ENCODE measurements at regions not wholly inside any gene's neighbourhood (a gene's known extent, or its start where the extent isn't known, plus 50 kb on each side); places are given as distances from the start of the nearest gene placed in this dataset.

- Histone ChIP-seq H3K9ac (ENCODE audit: low read depth, low read length) (no peak overlapping the region), H3K36me3 (ENCODE audit: insufficient read depth, low read length) (no peaks in the 10 kb centered on the region), H3K4me1 (ENCODE audit: insufficient read depth, low read length) (no peaks in the 10 kb centered on the region), H3K9me3 (ENCODE audit: control insufficient read depth, insufficient read depth, low read length) (no peaks in the 10 kb centered on the region)
These were observed 137.8 kb upstream of the GAS1 start for GRCh38 chr9:87085073-87085472.

- no peaks in the 10 kb centered on the region for H3K36me3 ChIP-seq (ENCODE audit: insufficient read depth, low read length)
- no peak overlapping the region for H3K9ac ChIP-seq (ENCODE audit: low read depth, low read length)
- no peaks in the 10 kb centered on the region for H3K4me1 ChIP-seq (ENCODE audit: insufficient read depth, low read length)
- no peaks in the 10 kb centered on the region for H3K9me3 ChIP-seq (ENCODE audit: control insufficient read depth, insufficient read depth, low read length)
These were observed 138.2 kb upstream of the GAS1 start for GRCh38 chr9:87085521-87085920.

- Histone ChIP-seq H3K36me3 (ENCODE audit: insufficient read depth, low read length) (no peaks in the 10 kb centered on the region), H3K4me1 (ENCODE audit: insufficient read depth, low read length) (no peaks in the 10 kb centered on the region), H3K9ac (ENCODE audit: low read depth, low read length) (no peak overlapping the region), H3K9me3 (ENCODE audit: control insufficient read depth, insufficient read depth, low read length) (no peaks in the 10 kb centered on the region)
These were observed 139.0 kb upstream of the GAS1 start for GRCh38 chr9:87086221-87086818.

GRCh38 chr9:87087197-87087596 lies 139.9 kb upstream of the GAS1 start:
- Histone ChIP-seq H3K9ac (ENCODE audit: low read depth, low read length) (no peak overlapping the region), H3K36me3 (ENCODE audit: insufficient read depth, low read length) (no peaks in the 10 kb centered on the region), H3K4me1 (ENCODE audit: insufficient read depth, low read length) (no peaks in the 10 kb centered on the region), H3K9me3 (ENCODE audit: control insufficient read depth, insufficient read depth, low read length) (no peaks in the 10 kb centered on the region)

GRCh38 chr9:87088192-87088591 lies 140.9 kb upstream of the GAS1 start:
- no peaks in the 10 kb centered on the region for H3K36me3 ChIP-seq (ENCODE audit: insufficient read depth, low read length)
- no peak overlapping the region for H3K9ac ChIP-seq (ENCODE audit: low read depth, low read length)
- no peaks in the 10 kb centered on the region for H3K9me3 ChIP-seq (ENCODE audit: control insufficient read depth, insufficient read depth, low read length)
- H3K4me1 ChIP-seq (ENCODE audit: insufficient read depth, low read length): no peaks in the 10 kb centered on the region

- H3K9ac ChIP-seq (ENCODE audit: low read depth, low read length): no peak overlapping the region
These were observed 141.5 kb upstream of the GAS1 start for GRCh38 chr9:87088621-87089365.

GRCh38 chr9:87089506-87089905 lies 142.2 kb upstream of the GAS1 start:
- H3K9me3 ChIP-seq (ENCODE audit: control insufficient read depth, insufficient read depth, low read length): no peaks in the 10 kb centered on the region
- no peaks in the 10 kb centered on the region for H3K36me3 ChIP-seq (ENCODE audit: insufficient read depth, low read length)
- H3K4me1 ChIP-seq (ENCODE audit: insufficient read depth, low read length): no peaks in the 10 kb centered on the region
- H3K9ac ChIP-seq (ENCODE audit: low read depth, low read length): no peak overlapping the region

More at GRCh38 chr9:87088621-87089365, 141.5 kb upstream of the GAS1 start:
- no peaks in the 10 kb centered on the region for H3K4me1 ChIP-seq (ENCODE audit: insufficient read depth, low read length)
- H3K36me3 ChIP-seq (ENCODE audit: insufficient read depth, low read length): no peaks in the 10 kb centered on the region
- no peaks in the 10 kb centered on the region for H3K9me3 ChIP-seq (ENCODE audit: control insufficient read depth, insufficient read depth, low read length)

- Histone ChIP-seq H3K4me1 (ENCODE audit: insufficient read depth, low read length) (no peaks in the 10 kb centered on the region), H3K9ac (ENCODE audit: low read depth, low read length) (no peak overlapping the region), H3K9me3 (ENCODE audit: control insufficient read depth, insufficient read depth, low read length) (no peaks in the 10 kb centered on the region), H3K36me3 (ENCODE audit: insufficient read depth, low read length) (no peaks in the 10 kb centered on the region)
These were observed 142.6 kb upstream of the GAS1 start for GRCh38 chr9:87089929-87090328.

GRCh38 chr9:87093777-87094176 lies 146.5 kb upstream of the GAS1 start:
- H3K4me1 ChIP-seq (ENCODE audit: insufficient read depth, low read length): no peaks in the 10 kb centered on the region
- no peak overlapping the region for H3K9ac ChIP-seq (ENCODE audit: low read depth, low read length)
- H3K36me3 ChIP-seq (ENCODE audit: insufficient read depth, low read length): no peaks in the 10 kb centered on the region
- H3K9me3 ChIP-seq (ENCODE audit: control insufficient read depth, insufficient read depth, low read length): no peaks in the 10 kb centered on the region

GRCh38 chr9:87095951-87096350 lies 148.6 kb upstream of the GAS1 start:
- H3K36me3 ChIP-seq (ENCODE audit: insufficient read depth, low read length): no peaks in the 10 kb centered on the region
- no peak overlapping the region for H3K9ac ChIP-seq (ENCODE audit: low read depth, low read length)
- no peaks in the 10 kb centered on the region for H3K4me1 ChIP-seq (ENCODE audit: insufficient read depth, low read length)
- no peaks in the 10 kb centered on the region for H3K9me3 ChIP-seq (ENCODE audit: control insufficient read depth, insufficient read depth, low read length)

GRCh38 chr9:87096506-87096905 lies 149.2 kb upstream of the GAS1 start:
- Histone ChIP-seq H3K9me3 (ENCODE audit: control insufficient read depth, insufficient read depth, low read length) (no peaks in the 10 kb centered on the region), H3K4me1 (ENCODE audit: insufficient read depth, low read length) (no peaks in the 10 kb centered on the region)

GRCh38 chr9:87097238-87097637 lies 149.9 kb upstream of the GAS1 start:
- H3K9me3 ChIP-seq (ENCODE audit: control insufficient read depth, insufficient read depth, low read length): no peaks in the 10 kb centered on the region
- no peaks in the 10 kb centered on the region for H3K36me3 ChIP-seq (ENCODE audit: insufficient read depth, low read length)
- no peaks in the 10 kb centered on the region for H3K4me1 ChIP-seq (ENCODE audit: insufficient read depth, low read length)
- H3K9ac ChIP-seq (ENCODE audit: low read depth, low read length): no peak overlapping the region

More at GRCh38 chr9:87096506-87096905, 149.2 kb upstream of the GAS1 start:
- H3K36me3 ChIP-seq (ENCODE audit: insufficient read depth, low read length): no peaks in the 10 kb centered on the region
- H3K9ac ChIP-seq (ENCODE audit: low read depth, low read length): no peak overlapping the region

GRCh38 chr9:87099407-87099806 lies 152.1 kb upstream of the GAS1 start:
- no peaks in the 10 kb centered on the region for H3K9me3 ChIP-seq (ENCODE audit: control insufficient read depth, insufficient read depth, low read length)
- no peak overlapping the region for H3K9ac ChIP-seq (ENCODE audit: low read depth, low read length)
- no peaks in the 10 kb centered on the region for H3K4me1 ChIP-seq (ENCODE audit: insufficient read depth, low read length)
- H3K36me3 ChIP-seq (ENCODE audit: insufficient read depth, low read length): no peaks in the 10 kb centered on the region

GRCh38 chr9:87100001-87100400 lies 152.7 kb upstream of the GAS1 start:
- H3K9me3 ChIP-seq (ENCODE audit: control insufficient read depth, insufficient read depth, low read length): no peaks in the 10 kb centered on the region
- H3K36me3 ChIP-seq (ENCODE audit: insufficient read depth, low read length): no peaks in the 10 kb centered on the region
- H3K9ac ChIP-seq (ENCODE audit: low read depth, low read length): no peak overlapping the region
- H3K4me1 ChIP-seq (ENCODE audit: insufficient read depth, low read length): no peaks in the 10 kb centered on the region

GRCh38 chr9:87102126-87102525 lies 154.8 kb upstream of the GAS1 start:
- Histone ChIP-seq H3K9ac (ENCODE audit: low read depth, low read length) (no peak overlapping the region), H3K36me3 (ENCODE audit: insufficient read depth, low read length) (no peaks in the 10 kb centered on the region), H3K9me3 (ENCODE audit: control insufficient read depth, insufficient read depth, low read length) (no peaks in the 10 kb centered on the region), H3K4me1 (ENCODE audit: insufficient read depth, low read length) (no peaks in the 10 kb centered on the region)
